NCI-H1092 (cell line): ENCODE measurements at regions not wholly inside any gene's neighbourhood (a gene's known extent, or its start where the extent isn't known, plus 50 kb on each side); places are given as distances from the start of the nearest gene placed in this dataset.

ENCODE experiments used
- DNase-seq: peaks from one replicate; lab custom pipeline; 2025; lab: John Stamatoyannopoulos, UW

DNA sequence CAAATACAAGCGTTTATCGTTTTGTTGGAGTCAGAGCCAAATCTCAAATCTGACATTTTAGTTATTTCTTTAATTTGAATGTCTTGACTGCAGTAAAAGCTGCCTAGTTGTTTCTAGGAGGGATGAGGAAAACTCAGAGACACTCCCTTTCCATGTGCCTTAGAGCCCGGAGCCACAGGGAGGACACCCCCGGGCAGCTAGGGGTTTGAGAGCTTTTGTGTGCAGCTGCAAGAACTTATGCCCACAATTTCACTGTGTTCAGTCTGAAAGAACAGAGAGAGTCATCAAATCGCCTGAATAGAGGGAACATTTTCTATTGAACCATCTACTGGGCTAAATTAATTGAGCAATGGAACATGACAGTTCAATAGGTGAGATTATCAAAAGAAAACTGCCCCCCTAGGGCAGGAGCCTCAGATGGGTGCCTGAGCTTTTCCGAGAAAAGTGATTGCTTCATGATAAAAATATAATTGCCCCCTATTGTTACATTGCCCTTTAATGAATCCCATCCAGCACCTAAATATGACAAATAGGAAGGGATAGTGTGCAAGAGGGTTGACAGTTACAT is 709.3 kb upstream of the RGMB start:
- DNase-seq, result no peak

GRCh38 chr5:98065261-98065909 is 708.1 kb upstream of the RGMB start:
- no peak for DNase-seq

- DNase-seq, result no peak
Measured at GRCh38 chr5:98066910-98067309, 706.6 kb upstream of the RGMB start.

GRCh38 chr5:98069876-98070512 is 703.5 kb upstream of the RGMB start:
- DNase-seq, result no peak

GRCh38 chr5:98072921-98073320 is 700.5 kb upstream of the RGMB start:
- no peak for DNase-seq

GRCh38 chr5:98076501-98076900 is 697.0 kb upstream of the RGMB start:
- no peak for DNase-seq

GRCh38 chr5:98085593-98085992 is 687.9 kb upstream of the RGMB start:
- DNase-seq, result no peak

- no peak for DNase-seq
Measured at GRCh38 chr5:98095072-98095471, 678.4 kb upstream of the RGMB start.

DNA sequence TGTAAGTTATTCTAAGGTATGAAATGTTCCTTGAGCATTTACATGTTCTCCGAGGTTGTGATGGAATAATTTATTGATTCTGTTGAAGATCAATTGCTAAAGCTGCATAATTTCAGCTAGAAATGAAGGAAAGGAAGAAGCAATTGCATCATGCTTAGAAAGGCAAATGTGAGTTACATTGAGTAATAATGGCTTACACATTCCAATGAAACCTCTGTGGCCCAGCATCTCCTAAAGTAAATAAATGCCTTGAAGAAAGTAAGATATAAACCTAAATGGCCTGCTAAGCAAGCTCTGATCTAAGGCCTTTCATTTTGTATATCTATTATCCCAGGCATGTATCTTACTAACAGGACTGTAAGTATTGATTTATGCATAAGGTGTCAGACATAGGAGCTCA is 677.3 kb upstream of the RGMB start:
- no peak for DNase-seq

GRCh38 chr5:98099448-98100105 is 673.9 kb upstream of the RGMB start:
- no peak for DNase-seq

GRCh38 chr5:98101131-98101530 is 672.3 kb upstream of the RGMB start:
- no peak for DNase-seq

DNA sequence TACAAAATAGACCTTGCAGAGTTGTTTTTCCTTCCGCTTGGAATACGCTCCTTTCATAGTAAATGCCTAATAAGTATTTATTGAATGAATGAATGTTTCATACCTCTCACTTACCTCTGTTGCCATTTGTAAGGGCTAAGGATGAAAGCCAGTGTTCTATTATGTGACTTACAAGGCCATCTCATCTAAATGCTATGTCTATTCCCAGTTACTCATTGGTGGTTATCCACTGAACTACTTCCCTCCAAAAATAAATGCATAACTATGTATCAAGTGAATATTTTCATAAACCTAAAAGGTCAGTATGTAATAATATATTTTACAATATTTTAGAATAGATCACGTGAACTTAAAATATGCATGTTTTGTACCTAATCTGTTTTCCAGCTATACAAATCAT is 670.5 kb upstream of the RGMB start:
- no peak for DNase-seq

DNA sequence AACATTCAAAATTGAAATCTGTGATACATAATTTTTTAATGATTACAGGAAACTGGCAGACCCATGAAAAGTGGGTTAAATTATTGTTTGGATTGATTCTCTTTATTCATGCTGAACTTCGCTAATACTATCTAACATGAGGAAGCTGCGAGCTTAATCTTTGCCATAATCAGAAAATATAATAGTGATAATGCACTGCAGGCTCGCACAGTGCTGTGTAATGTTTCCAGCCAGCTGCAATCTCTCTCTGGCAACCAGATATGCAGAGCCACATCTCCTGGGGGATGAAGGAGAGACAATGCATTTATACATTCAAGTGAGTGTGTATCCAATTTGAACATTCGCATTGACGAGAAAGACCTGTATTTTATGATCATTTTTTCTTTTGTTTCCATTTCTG is 669.7 kb upstream of the RGMB start:
- DNase-seq, result no peak

GRCh38 chr5:98104454-98105188 is 668.8 kb upstream of the RGMB start:
- no peak for DNase-seq

DNA sequence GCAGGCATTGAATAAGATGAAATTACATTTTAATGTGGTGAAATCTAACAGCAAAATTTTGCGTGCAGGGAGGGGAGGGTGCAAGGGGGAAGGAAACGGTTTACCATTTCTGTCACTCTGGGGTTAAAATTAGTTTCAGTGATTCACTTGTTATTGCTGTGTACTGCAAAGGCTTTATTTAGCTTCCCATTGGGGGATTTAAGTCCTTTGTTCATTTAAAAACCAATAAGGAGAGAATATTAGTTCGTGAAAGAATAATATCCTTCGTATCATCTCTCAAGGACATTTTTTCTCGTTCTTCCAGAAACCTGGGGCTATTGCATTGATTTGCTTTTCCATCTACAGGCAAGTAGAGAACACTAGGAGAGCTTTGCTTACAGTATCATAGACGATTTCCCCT is 667.8 kb upstream of the RGMB start:
- DNase-seq, result no peak

DNA sequence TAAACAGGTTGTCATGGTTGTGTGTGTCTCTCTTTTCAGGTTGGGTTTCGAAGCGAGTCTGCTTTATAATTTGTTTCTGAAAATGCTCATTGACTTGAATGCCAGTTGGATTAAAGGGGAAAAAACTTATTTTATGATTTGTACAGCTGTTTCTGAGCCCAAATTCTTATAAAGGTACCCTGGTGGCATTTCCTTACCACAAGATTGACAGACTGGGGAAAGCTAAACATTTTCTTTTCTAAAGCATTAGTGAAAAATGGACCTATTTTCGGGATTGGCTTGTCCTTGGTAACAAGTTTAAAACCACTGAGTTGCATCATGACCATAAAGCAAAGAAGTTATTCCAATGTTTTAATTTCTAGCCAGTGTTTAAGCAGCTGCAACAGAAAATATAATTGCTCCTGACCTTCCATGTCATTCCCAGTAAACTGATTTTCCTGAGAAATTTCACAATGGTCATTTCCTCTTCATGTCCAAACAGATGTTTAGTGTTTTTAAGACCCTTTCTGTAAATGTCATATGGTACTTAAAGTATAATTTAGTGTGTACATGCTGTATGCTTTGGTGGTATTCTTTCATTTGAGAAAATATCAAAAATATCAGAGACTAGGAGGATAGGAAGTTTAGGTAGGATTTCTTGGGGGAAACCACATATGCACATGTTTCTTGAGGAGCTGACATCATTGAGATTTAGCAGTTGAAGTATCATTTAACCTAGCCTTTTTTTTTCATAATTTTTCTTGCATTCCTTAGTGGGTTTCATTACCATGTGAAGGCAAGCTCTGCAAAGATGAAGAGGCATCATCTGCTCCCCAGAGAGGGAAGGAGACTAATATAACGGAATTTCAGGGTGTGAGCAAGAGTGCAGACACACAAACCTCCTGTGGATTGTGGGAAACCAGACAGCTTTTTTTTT is 667.1 kb upstream of the RGMB start:
- no peak for DNase-seq

DNA sequence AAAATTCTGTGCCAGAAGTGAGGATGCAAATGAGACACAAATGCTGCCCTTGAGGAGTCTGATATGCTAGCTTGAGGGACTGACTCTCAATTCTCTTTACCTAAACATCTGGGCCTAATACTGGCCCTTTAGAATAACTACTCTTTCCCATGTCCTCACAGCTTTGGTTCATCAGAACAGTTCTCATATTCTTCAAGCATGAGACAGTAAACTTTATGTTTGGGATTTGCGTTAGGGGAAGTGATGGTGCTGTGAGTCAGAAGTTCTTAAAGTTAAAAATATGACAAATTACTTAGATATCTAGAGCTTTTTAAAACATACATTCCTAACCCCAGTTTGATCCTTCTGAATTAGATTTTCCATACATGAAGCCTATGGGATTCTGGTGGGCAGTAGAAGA is 665.0 kb upstream of the RGMB start:
- no peak for DNase-seq

DNA sequence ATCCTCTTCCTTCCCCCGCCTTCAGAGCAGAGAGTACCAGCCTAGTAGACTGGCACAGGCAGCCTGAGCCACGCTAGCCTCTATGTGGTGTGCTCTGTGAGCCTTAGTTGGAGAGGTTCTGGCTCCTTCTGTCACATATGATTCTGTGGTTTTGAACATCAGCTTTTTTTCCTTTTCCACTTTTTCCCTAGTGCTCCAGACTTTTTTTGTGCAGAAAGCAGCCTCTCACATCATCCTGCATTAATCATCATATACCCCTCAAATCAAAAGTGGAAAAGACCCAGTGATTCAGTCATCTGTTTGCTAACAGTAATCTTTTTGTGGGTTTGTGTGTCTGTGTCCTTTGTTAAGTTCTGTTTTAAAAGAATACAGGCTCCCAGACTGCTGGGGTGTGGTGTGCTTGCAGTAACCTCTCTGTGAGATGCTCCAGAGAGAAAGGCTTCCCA is 663.9 kb upstream of the RGMB start:
- no peak for DNase-seq

DNA sequence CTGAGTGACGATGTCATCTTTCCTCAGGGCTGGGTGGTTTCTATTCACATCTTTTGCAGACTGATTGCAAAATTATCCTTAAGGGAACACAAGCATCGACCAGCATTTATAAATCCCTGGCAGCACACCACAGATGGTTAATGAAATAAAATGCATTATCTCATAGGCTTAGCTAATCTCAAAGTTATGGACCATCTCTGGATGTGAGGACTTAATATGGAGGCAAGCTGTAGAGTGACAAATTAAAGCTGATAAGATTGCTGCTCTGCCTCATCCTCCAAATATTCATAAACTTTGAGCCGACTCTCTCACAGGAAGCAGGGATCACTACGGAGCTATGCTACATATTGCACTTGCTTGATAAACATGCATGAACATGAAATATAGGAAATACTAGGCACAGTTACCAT is 663.2 kb upstream of the RGMB start:
- no peak for DNase-seq

DNA sequence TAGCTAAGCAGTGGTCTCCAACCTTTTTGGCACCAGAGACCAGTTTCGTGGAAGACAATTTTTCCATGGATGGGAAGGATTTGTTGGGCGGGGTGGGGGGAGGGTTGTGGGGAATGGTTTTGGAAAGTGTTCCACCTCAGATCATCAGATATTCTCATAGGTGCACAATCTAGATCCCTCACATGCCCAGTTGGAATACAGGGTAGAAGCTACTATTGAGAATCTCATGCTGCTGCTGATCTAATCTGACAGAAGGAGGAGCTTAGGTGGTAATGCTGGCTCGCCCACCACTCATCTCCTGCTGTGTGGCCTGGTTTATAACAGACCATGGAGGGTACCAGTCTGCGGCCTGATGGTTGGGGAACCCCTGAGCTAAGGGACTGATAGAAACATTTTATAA is 662.7 kb upstream of the RGMB start:
- no peak for DNase-seq

- DNase-seq, result no peak
Measured at GRCh38 chr5:98111686-98112085, 661.8 kb upstream of the RGMB start.
